GM12878 (cell line): ENCODE measurements at regions not wholly inside any gene's neighbourhood (a gene's known extent, or its start where the extent isn't known, plus 50 kb on each side); places are given as distances from the start of the nearest gene placed in this dataset.

ENCODE experiments used
- ATAC-seq: fragments of 200-7000 bp; cut with Tn5 transposase; 3 replicates; pipeline ENCODE4 v1.9.1; 2020; ENCODE audit warnings: mild to moderate bottlenecking, moderate library complexity
- BruUV-seq: library from RNA; stranded (reverse); fragments of 400-500 nt; replicated peaks from 2 replicates; lab custom pipeline; 2021; lab: Mats Ljungman, UMichigan
- CTCF ChIA-PET: fragments of 300-600 bp; sonication (Branson Sonifier 250); formaldehyde crosslinking; extraction: SDS; loops from one replicate; lab custom pipeline; 2021; ENCODE audit warnings: inconsistent platforms; lab: Yijun Ruan, JAX
- POLR2A ChIA-PET: fragments of 350-600 bp; formaldehyde crosslinking; extraction: SDS; loops from one replicate; lab custom pipeline; 2021; ENCODE audit warnings: inconsistent platforms; lab: Charles Lee
- RAD21 ChIA-PET: fragments of 300-600 bp; sonication (Branson Sonifier 250); formaldehyde crosslinking; loops from one replicate; lab custom pipeline; 2023; ENCODE audit warnings: antibody characterized with exemption; ENCODE audit not compliant: unreplicated experiment; lab: Charles Lee
- SMC1A ChIA-PET: fragments of 300-600 bp; sonication (Branson Sonifier 250); formaldehyde crosslinking; loops from one replicate; lab custom pipeline; 2023; ENCODE audit not compliant: unreplicated experiment, uncharacterized antibody; lab: Charles Lee
- DNase-seq: peaks from one replicate; pipeline ENCODE4 v3.0.0-alpha.2; 2011; ENCODE audit warnings: low read depth, low spot score
- FAIRE-seq: peaks from 3 replicates; lab custom pipeline; 2011; peaks lifted over from hg19 to GRCh38; lab: Jason Lieb, UNC
- H2AFZ ChIP-seq: 2 replicates; pipeline ENCODE4 v1.6.0; 2011; ENCODE audit warnings: low read depth, low read length, control low read depth; ENCODE audit not compliant: control insufficient read depth
- H3K27ac ChIP-seq: 2 replicates; pipeline ENCODE4 v1.5.1; 2011; ENCODE audit warnings: control low read depth; ENCODE audit not compliant: control insufficient read depth, insufficient read depth
- H3K27me3 ChIP-seq, 2 experiments: replicated peaks in 1 of 2; 2 replicates each; pipeline versions ENCODE4 v1.6.0 to v1.6.1; 2011; ENCODE audit warnings: low read length in 1 of 2; ENCODE audit not compliant: control insufficient read depth in 2 of 2, insufficient read depth in 2 of 2
- H3K36me3 ChIP-seq, 2 experiments: 2 replicates each; pipeline ENCODE4 v1.5.1; 2011; ENCODE audit warnings: low read length in 1 of 2; ENCODE audit not compliant: control insufficient read depth in 2 of 2, insufficient read depth in 2 of 2
- H3K4me1 ChIP-seq: 2 replicates; pipeline ENCODE4 v1.6.1; 2011; ENCODE audit warnings: mild to moderate bottlenecking, low read length, moderate library complexity, mixed read lengths; ENCODE audit not compliant: control insufficient read depth, insufficient read depth
- H3K4me2 ChIP-seq: 2 replicates; pipeline ENCODE4 v1.6.0; 2011; ENCODE audit warnings: control low read depth; ENCODE audit not compliant: control insufficient read depth, insufficient read depth
- H3K4me3 ChIP-seq: fragments of 200-600 bp; sonication (generic); 2 replicates; pipeline ENCODE4 v1.5.1; 2016
- H3K79me2 ChIP-seq: 2 replicates; pipeline ENCODE4 v1.6.0; 2011; ENCODE audit warnings: low read length; ENCODE audit not compliant: control insufficient read depth, insufficient read depth
- H3K9ac ChIP-seq: 2 replicates; pipeline ENCODE4 v1.8.0; 2011; ENCODE audit warnings: low read length, control low read depth, mixed read lengths; ENCODE audit not compliant: control insufficient read depth, insufficient read depth
- H3K9me3 ChIP-seq: replicated peaks from 3 replicates; pipeline ENCODE4 v1.5.1; 2011; ENCODE audit warnings: mild to moderate bottlenecking, low read length; ENCODE audit not compliant: control insufficient read depth, insufficient read depth
- H4K20me1 ChIP-seq: 2 replicates; pipeline ENCODE4 v1.6.0; 2011; ENCODE audit not compliant: control insufficient read depth, insufficient read depth
- CREB1 ChIP-seq: IDR thresholded peaks from 2 replicates; pipeline ENCODE4 v1.6.1; 2012; ENCODE audit warnings: low read depth, mild to moderate bottlenecking, inconsistent platforms
- IKZF2 ChIP-seq, 2 experiments: fragments of 450-650 bp; IDR thresholded peaks; 2 replicates each; pipeline ENCODE4 v1.6.1; 2017; ENCODE audit warnings: mild to moderate bottlenecking in 2 of 2, moderate library complexity in 2 of 2
- KLF5 ChIP-seq: fragments of 450-650 bp; IDR thresholded peaks from 2 replicates; pipeline ENCODE4 v1.6.1; 2014; ENCODE audit warnings: mild to moderate bottlenecking; ENCODE audit not compliant: partially characterized antibody
- LARP7 ChIP-seq: fragments of 450-650 bp; IDR thresholded peaks from 2 replicates; pipeline ENCODE4 v1.6.1; 2017; ENCODE audit warnings: mild to moderate bottlenecking
- MYC ChIP-seq: IDR thresholded peaks from 2 replicates; pipeline ENCODE4 v1.6.1; 2011; ENCODE audit warnings: mild to moderate bottlenecking, low read length, moderate library complexity, inconsistent platforms; ENCODE audit not compliant: insufficient read depth, insufficient replicate concordance, insufficient read length, severe bottlenecking
- NFYB ChIP-seq: IDR thresholded peaks from 2 replicates; pipeline ENCODE4 v1.6.1; 2011; ENCODE audit warnings: low read depth, mild to moderate bottlenecking, low read length, improper control_type of control experiment, moderate library complexity; ENCODE audit not compliant: insufficient read depth
- POLR2AphosphoS5 ChIP-seq: IDR thresholded peaks from 2 replicates; pipeline ENCODE4 v1.6.1; 2011; ENCODE audit warnings: mild to moderate bottlenecking, low read length, inconsistent platforms
- RAD21 ChIP-seq: IDR thresholded peaks from 2 replicates; pipeline ENCODE4 v1.6.1; 2011; ENCODE audit warnings: mild to moderate bottlenecking, low read depth, low read length, moderate library complexity; ENCODE audit not compliant: insufficient read depth
- SMAD1 ChIP-seq: fragments of 450-650 bp; IDR thresholded peaks from 2 replicates; pipeline ENCODE4 v1.6.1; 2018; ENCODE audit warnings: mild to moderate bottlenecking, low read depth; ENCODE audit not compliant: partially characterized antibody
- STAT1 ChIP-seq: fragments of 450-650 bp; conservative IDR thresholded peaks from 2 replicates; pipeline ENCODE4 v1.6.1; 2014; ENCODE audit warnings: antibody characterized with exemption, mild to moderate bottlenecking
- TCF7 ChIP-seq: IDR thresholded peaks from 2 replicates; pipeline ENCODE4 v1.6.1; 2014; ENCODE audit warnings: antibody characterized with exemption, borderline replicate concordance
- WGBS: methylation state at CpG from one replicate; pipeline ENCODE4 v1.1.6; 2016; ENCODE audit warnings: low lambda C conversion rate; ENCODE audit not compliant: insufficient replicate concordance, insufficient coverage; ENCODE audit errors: missing lambda C conversion rate; 5-methylcytosine and 5-hydroxymethylcytosine counted together
- in situ Hi-C: fragments of 300-500 bp; cut with MboI; formaldehyde crosslinking; loops from 9 replicates; pipeline ENCODE4 v1.14.3; 2018; ENCODE audit warnings: mixed read lengths
- intact Hi-C: fragments of 100-400 bp; cut with micrococcal nuclease; formaldehyde crosslinking; loops from one replicate; pipeline ENCODE4 v1.14.2; 2022; ENCODE audit not compliant: unreplicated experiment

DNA sequence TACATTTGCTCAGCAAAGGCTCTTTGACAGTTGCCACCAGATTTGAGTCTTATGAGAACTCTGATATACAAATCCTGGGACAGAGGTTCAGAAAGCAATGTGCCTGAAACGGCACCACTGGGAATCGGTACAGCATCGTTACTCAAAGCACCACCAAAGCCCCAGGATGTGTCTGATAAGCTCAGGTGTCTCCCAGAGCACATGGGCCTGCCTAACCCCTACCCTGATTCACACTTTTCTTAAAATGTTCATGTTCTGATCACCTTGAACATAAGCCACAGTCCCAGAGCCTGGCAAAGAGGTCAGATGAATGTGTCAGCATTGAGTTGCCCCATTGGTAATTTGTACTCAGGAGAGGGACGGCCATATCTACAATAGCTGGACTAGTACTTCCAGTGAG lies 545.8 kb upstream of the AUTS2 start (continued):
- TF ChIP-seq SMAD1, result no peak
- TF ChIP-seq IKZF2 (IDR thresholded peaks at IDR 0.05), result no peak
- no peak for TF ChIP-seq MYC
- no peak for TF ChIP-seq POLR2AphosphoS5

DNA sequence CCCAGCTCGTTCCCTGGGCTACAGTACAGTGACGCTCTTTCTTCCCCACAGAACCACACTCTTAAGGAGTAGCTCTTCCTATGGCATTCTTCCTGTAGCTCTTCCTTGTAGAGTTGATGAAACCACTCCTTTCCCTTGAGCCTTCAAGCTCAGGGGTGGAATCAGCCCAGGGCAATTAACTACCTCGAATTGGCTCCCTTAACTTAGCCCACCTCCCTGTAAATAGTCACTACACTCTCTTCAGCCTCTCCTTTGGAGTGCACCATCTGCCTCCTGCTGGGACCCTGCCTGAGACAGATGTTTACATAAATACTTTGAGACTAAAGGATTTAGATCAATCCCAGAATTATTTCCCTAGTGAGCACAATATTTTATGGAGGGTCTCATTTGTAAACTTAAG lies 537.8 kb upstream of the AUTS2 start:
- no peak for TF ChIP-seq CREB1
- TF ChIP-seq TCF7, result no peak
- no peak for TF ChIP-seq STAT1
- TF ChIP-seq KLF5, result no peak
- no peak for TF ChIP-seq NFYB
- no peak for TF ChIP-seq RAD21
- TF ChIP-seq LARP7, result no peak
- no peak for FAIRE-seq
- no peak overlapping the region for H3K4me2 ChIP-seq
- in situ Hi-C loops (no loop called here), intact Hi-C loops (no loop called here)
- H4K20me1 ChIP-seq, result no peaks in the 10 kb centered on the region
- CTCF ChIA-PET, result interaction anchor here (1.4 to 1.7 kb wide), 2 partner anchors 8 to 12 kb away, joined by 3 read pairs; no protein-coding TSS in a partner anchor
- POLR2A ChIA-PET, result no interaction called here
- H3K27me3 ChIP-seq, result no peaks in the 10 kb centered on the region
- H3K79me2 ChIP-seq, result no peaks in the 10 kb centered on the region
- DNase-seq, result no peak
- H3K27ac ChIP-seq, result no peak overlapping the region
- RAD21 ChIA-PET, result no interaction called here
- SMC1A ChIA-PET, result no interaction called here
- H3K4me1 ChIP-seq, result no peaks in the 10 kb centered on the region
- WGBS, result 19% methylated on average over 3 of the region's 3 CpGs
- H3K9ac ChIP-seq, result no peak overlapping the region
- no peaks in the 10 kb centered on the region for H3K36me3 ChIP-seq
- no peak for ATAC-seq
- no peak overlapping the region for H3K4me3 ChIP-seq
- H3K9me3 ChIP-seq, result no peaks in the 10 kb centered on the region
- H2AFZ ChIP-seq, result no peak overlapping the region
- no TSS peak for BruUV-seq
